Mesendoderm (in vitro differentiated cells): ENCODE measurements at regions not wholly inside any gene's neighbourhood (a gene's known extent, or its start where the extent isn't known, plus 50 kb on each side); places are given as distances from the start of the nearest gene placed in this dataset.

ENCODE experiments used
- DNase-seq: peaks from one replicate; pipeline ENCODE4 v3.0.0; 2013
- H2AK5ac ChIP-seq: 2 replicates; pipeline ENCODE4 v1.6.1; 2013; ENCODE audit warnings: low read length, inconsistent platforms
- H2BK120ac ChIP-seq: 2 replicates; pipeline ENCODE4 v1.6.1; 2013; ENCODE audit warnings: low read depth, mild to moderate bottlenecking, low read length, moderate library complexity, mixed read lengths
- H2BK15ac ChIP-seq: replicated peaks from 2 replicates; pipeline ENCODE4 v1.6.1; 2013; ENCODE audit warnings: low read depth, mild to moderate bottlenecking, moderate library complexity
- H2BK5ac ChIP-seq: 2 replicates; pipeline ENCODE4 v1.6.1; 2013; ENCODE audit warnings: low read length, inconsistent platforms
- H3K18ac ChIP-seq: 2 replicates; pipeline ENCODE4 v1.6.1; 2013; ENCODE audit warnings: mild to moderate bottlenecking, low read length, mixed read lengths
- H3K23ac ChIP-seq: one replicate; pipeline ENCODE4 v1.6.1; 2013; ENCODE audit warnings: low read length
- H3K27ac ChIP-seq: 2 replicates; pipeline ENCODE4 v1.5.1; 2013; ENCODE audit warnings: low read depth, mild to moderate bottlenecking, inconsistent platforms, low read length, moderate library complexity
- H3K27me3 ChIP-seq: 2 replicates; pipeline ENCODE4 v1.6.1; 2013; ENCODE audit warnings: low read length, control low read depth, mild to moderate bottlenecking, inconsistent platforms; ENCODE audit not compliant: insufficient read depth, poor library complexity
- H3K36me3 ChIP-seq: 2 replicates; pipeline ENCODE4 v1.6.1; 2013; ENCODE audit warnings: low read length, inconsistent platforms; ENCODE audit not compliant: control insufficient read depth, insufficient read depth
- H3K4ac ChIP-seq: one replicate; pipeline ENCODE4 v1.6.1; 2013; ENCODE audit warnings: low read depth, mild to moderate bottlenecking, low read length, moderate library complexity
- H3K4me1 ChIP-seq: 2 replicates; pipeline ENCODE4 v1.6.1; 2013; ENCODE audit warnings: low read depth, low read length, inconsistent platforms; ENCODE audit not compliant: control insufficient read depth
- H3K4me2 ChIP-seq: 2 replicates; pipeline ENCODE4 v1.6.1; 2013; ENCODE audit warnings: low read length
- H3K4me3 ChIP-seq: 2 replicates; pipeline ENCODE4 v1.5.1; 2013; ENCODE audit warnings: mild to moderate bottlenecking, low read length
- H3K56ac ChIP-seq: one replicate; pipeline ENCODE4 v1.6.1; 2013; ENCODE audit warnings: low read length
- H3K79me1 ChIP-seq: 2 replicates; pipeline ENCODE4 v1.6.1; 2013; ENCODE audit warnings: low read length, inconsistent platforms
- H3K79me2 ChIP-seq: 2 replicates; pipeline ENCODE4 v1.6.1; 2013; ENCODE audit warnings: mild to moderate bottlenecking, low read length; ENCODE audit not compliant: control insufficient read depth, insufficient read depth
- H3K9ac ChIP-seq: 2 replicates; pipeline ENCODE4 v1.6.1; 2013; ENCODE audit warnings: low read length, inconsistent platforms
- H4K5ac ChIP-seq: one replicate; pipeline ENCODE4 v1.6.1; 2013; ENCODE audit warnings: low read length
- H4K8ac ChIP-seq: one replicate; pipeline ENCODE4 v1.6.1; 2013; ENCODE audit warnings: low read depth, mild to moderate bottlenecking, control low read depth, low read length, moderate library complexity
- WGBS: extraction: QIAGEN DNeasy Blood & Tissue Kit; methylation state at CpG from one replicate; pipeline ENCODE4 v1.1.7; 2013; ENCODE audit warnings: low lambda C conversion rate, missing lambda C conversion rate; ENCODE audit not compliant: insufficient coverage; ENCODE audit errors: extremely low coverage; 5-methylcytosine and 5-hydroxymethylcytosine counted together

GRCh38 chr2:145049475-145049874, 529.6 kb upstream of the ZEB2 start:
- Histone ChIP-seq H2AK5ac (no peak overlapping the region), H3K79me1 (no peaks in the 10 kb centered on the region), H3K23ac (no peak overlapping the region), H2BK15ac (no peak overlapping the region), H3K27ac (no peak overlapping the region), H3K36me3 (no peaks in the 10 kb centered on the region), H4K8ac (no peak overlapping the region), H3K4me3 (no peak overlapping the region), H3K4ac (no peak overlapping the region), H3K9ac (no peak overlapping the region), H2BK5ac (no peak overlapping the region), H3K18ac (no peak overlapping the region), H4K5ac (no peak overlapping the region), H3K4me2 (no peak overlapping the region), H3K79me2 (no peaks in the 10 kb centered on the region), H3K27me3 (no peaks in the 10 kb centered on the region), H2BK120ac (no peak overlapping the region), H3K4me1 (no peaks in the 10 kb centered on the region), H3K56ac (no peak overlapping the region)
- DNase-seq = no peak
- WGBS = no CpG with 5 or more reads among the region's 3 CpGs

GRCh38 chr2:145047554-145047953, 527.6 kb upstream of the ZEB2 start:
- Histone ChIP-seq H3K4me3 (no peak overlapping the region), H3K36me3 (no peaks in the 10 kb centered on the region), H4K8ac (no peak overlapping the region), H2BK120ac (no peak overlapping the region), H3K27me3 (no peaks in the 10 kb centered on the region), H3K23ac (no peak overlapping the region), H3K79me1 (no peaks in the 10 kb centered on the region), H4K5ac (no peak overlapping the region), H3K4me2 (no peak overlapping the region), H3K56ac (no peak overlapping the region), H2BK5ac (no peak overlapping the region), H3K4me1 (no peaks in the 10 kb centered on the region), H2AK5ac (no peak overlapping the region), H2BK15ac (no peak overlapping the region), H3K4ac (no peak overlapping the region), H3K79me2 (no peaks in the 10 kb centered on the region), H3K18ac (no peak overlapping the region), H3K27ac (no peak overlapping the region), H3K9ac (no peak overlapping the region)
- DNase-seq = no peak
- no CpG with 5 or more reads among the region's 1 CpG for WGBS

- no peak overlapping the region for H4K8ac ChIP-seq
- H4K5ac ChIP-seq = no peak overlapping the region
- H3K4me2 ChIP-seq = no peak overlapping the region
- no peaks in the 10 kb centered on the region for H3K79me2 ChIP-seq
- H2AK5ac ChIP-seq = no peak overlapping the region
- no peak overlapping the region for H3K56ac ChIP-seq
- no peak overlapping the region for H3K9ac ChIP-seq
- H2BK15ac ChIP-seq = no peak overlapping the region
- H3K18ac ChIP-seq = no peak overlapping the region
- H3K4me3 ChIP-seq = no peak overlapping the region
- H3K36me3 ChIP-seq = no peaks in the 10 kb centered on the region
- no peaks in the 10 kb centered on the region for H3K27me3 ChIP-seq
- H3K79me1 ChIP-seq = no peaks in the 10 kb centered on the region
- H2BK5ac ChIP-seq = no peak overlapping the region
- no peak overlapping the region for H3K23ac ChIP-seq
- no peak overlapping the region for H3K27ac ChIP-seq
- DNase-seq = no peak
- H2BK120ac ChIP-seq = no peak overlapping the region
- H3K4me1 ChIP-seq = no peaks in the 10 kb centered on the region
- H3K4ac ChIP-seq = no peak overlapping the region
Observed at GRCh38 chr2:145044491-145044890, 524.6 kb upstream of the ZEB2 start.

- H2BK15ac ChIP-seq = no peak overlapping the region
- H2AK5ac ChIP-seq = no peak overlapping the region
- H3K4me1 ChIP-seq = no peaks in the 10 kb centered on the region
- H3K4ac ChIP-seq = no peak overlapping the region
- H3K56ac ChIP-seq = no peak overlapping the region
- H4K5ac ChIP-seq = no peak overlapping the region
- H3K36me3 ChIP-seq = no peaks in the 10 kb centered on the region
- H3K4me2 ChIP-seq = no peak overlapping the region
- H3K9ac ChIP-seq = no peak overlapping the region
- H2BK120ac ChIP-seq = no peak overlapping the region
- no peak overlapping the region for H3K23ac ChIP-seq
- no peak overlapping the region for H2BK5ac ChIP-seq
- no peak overlapping the region for H3K4me3 ChIP-seq
- H3K27me3 ChIP-seq = no peaks in the 10 kb centered on the region
- no peaks in the 10 kb centered on the region for H3K79me2 ChIP-seq
- H3K79me1 ChIP-seq = no peaks in the 10 kb centered on the region
- WGBS = no CpG with 5 or more reads among the region's 6 CpGs
- no peak overlapping the region for H3K18ac ChIP-seq
- no peak overlapping the region for H4K8ac ChIP-seq
- peak; percentile 15 for DNase-seq
- no peak overlapping the region for H3K27ac ChIP-seq
Observed at GRCh38 chr2:145043399-145043834, 523.5 kb upstream of the ZEB2 start.

DNA sequence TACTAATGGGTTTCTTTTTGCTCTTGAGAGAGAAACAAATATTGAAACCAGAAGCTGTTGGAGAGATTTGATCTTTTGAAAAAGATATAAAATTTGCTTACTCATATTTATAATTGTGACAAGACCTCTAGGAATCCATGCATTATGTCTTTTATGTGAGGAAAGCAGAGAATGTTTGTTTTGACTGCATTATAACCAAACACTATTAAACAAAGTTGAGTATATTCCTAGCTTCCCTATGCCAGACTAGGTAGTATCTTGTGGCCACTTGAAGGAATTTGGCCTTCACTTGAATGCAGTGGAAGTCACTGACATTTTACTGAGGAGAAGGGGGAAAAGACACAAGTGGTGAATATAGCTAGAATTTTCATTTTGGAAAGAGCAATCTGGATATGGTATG, 521.8 kb upstream of the ZEB2 start:
- no peak for DNase-seq
- H3K4me2 ChIP-seq = no peak overlapping the region
- no peak overlapping the region for H2BK5ac ChIP-seq
- H3K79me2 ChIP-seq = no peaks in the 10 kb centered on the region
- H3K4me1 ChIP-seq = no peaks in the 10 kb centered on the region
- H3K4ac ChIP-seq = no peak overlapping the region
- H3K18ac ChIP-seq = no peak overlapping the region
- H3K27ac ChIP-seq = no peak overlapping the region
- no peak overlapping the region for H3K56ac ChIP-seq
- no peak overlapping the region for H3K9ac ChIP-seq
- no peak overlapping the region for H4K8ac ChIP-seq
- no peaks in the 10 kb centered on the region for H3K27me3 ChIP-seq
- no peak overlapping the region for H3K4me3 ChIP-seq
- no peak overlapping the region for H2AK5ac ChIP-seq
- no peak overlapping the region for H2BK120ac ChIP-seq
- no peak overlapping the region for H4K5ac ChIP-seq
- H2BK15ac ChIP-seq = no peak overlapping the region
- H3K36me3 ChIP-seq = no peaks in the 10 kb centered on the region
- H3K79me1 ChIP-seq = no peaks in the 10 kb centered on the region
- H3K23ac ChIP-seq = no peak overlapping the region

DNA sequence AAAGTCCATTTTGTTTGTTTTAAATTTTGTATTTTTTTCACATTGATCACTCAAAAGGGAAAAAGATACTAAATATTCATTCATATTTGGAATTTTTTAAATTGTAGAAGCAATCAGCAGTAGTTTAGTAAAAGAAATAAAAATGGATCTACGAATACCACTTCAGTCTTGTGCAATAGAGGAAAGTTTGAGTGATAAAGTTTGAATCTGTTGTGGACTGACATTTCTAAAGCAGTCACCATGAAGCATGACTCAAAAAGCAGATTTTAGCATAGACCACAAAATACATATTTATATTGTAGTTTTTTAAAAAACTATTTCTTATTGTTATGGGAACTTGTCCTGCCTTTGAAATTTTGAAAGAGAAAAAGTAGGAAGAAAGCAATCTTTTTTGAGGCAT, 520.5 kb upstream of the ZEB2 start:
- no peaks in the 10 kb centered on the region for H3K36me3 ChIP-seq
- no peaks in the 10 kb centered on the region for H3K27me3 ChIP-seq
- no peak overlapping the region for H2AK5ac ChIP-seq
- H3K18ac ChIP-seq = no peak overlapping the region
- H3K23ac ChIP-seq = no peak overlapping the region
- no peak overlapping the region for H3K4me3 ChIP-seq
- no peak overlapping the region for H3K4ac ChIP-seq
- no peak overlapping the region for H2BK15ac ChIP-seq
- no peak overlapping the region for H2BK5ac ChIP-seq
- no peaks in the 10 kb centered on the region for H3K4me1 ChIP-seq
- no peak for DNase-seq
- H4K5ac ChIP-seq = no peak overlapping the region
- H3K9ac ChIP-seq = no peak overlapping the region
- H4K8ac ChIP-seq = no peak overlapping the region
- no peak overlapping the region for H2BK120ac ChIP-seq
- H3K4me2 ChIP-seq = no peak overlapping the region
- H3K56ac ChIP-seq = no peak overlapping the region
- no peak overlapping the region for H3K27ac ChIP-seq
- H3K79me1 ChIP-seq = no peaks in the 10 kb centered on the region
- no CpG with 5 or more reads among the region's 1 CpG for WGBS
- H3K79me2 ChIP-seq = no peaks in the 10 kb centered on the region
